ENCODE measurements at regions not wholly inside any gene's neighbourhood (a gene's known extent, or its start where the extent isn't known, plus 50 kb on each side); places are given as distances from the start of the nearest gene placed in this dataset.

- TF ChIP-seq CTCF (IDR thresholded peaks at IDR 0.05; ENCODE audit: low read depth, low read length): no peak
- H3K4me3 ChIP-seq (ENCODE audit: low read depth, low read length): no peak overlapping the region
Observed at GRCh38 chr1:238318294-238319110, 427.8 kb upstream of the ZP4 start.

GRCh38 chr1:238312969-238313368 lies 422.2 kb upstream of the ZP4 start:
- H3K4me3 ChIP-seq (ENCODE audit: low read depth, low read length): no peak overlapping the region
- no peak for TF ChIP-seq CTCF (IDR thresholded peaks at IDR 0.05; ENCODE audit: low read depth, low read length)

- no peak overlapping the region for H3K4me3 ChIP-seq (ENCODE audit: low read depth, low read length)
- no peak for TF ChIP-seq CTCF (IDR thresholded peaks at IDR 0.05; ENCODE audit: low read depth, low read length)
Observed at GRCh38 chr1:238306411-238306810, 415.7 kb upstream of the ZP4 start.

- no peak for TF ChIP-seq CTCF (IDR thresholded peaks at IDR 0.05; ENCODE audit: low read depth, low read length)
- no peak overlapping the region for H3K4me3 ChIP-seq (ENCODE audit: low read depth, low read length)
Observed at GRCh38 chr1:238302646-238303045, 411.9 kb upstream of the ZP4 start.

GRCh38 chr1:238296371-238296770 lies 405.6 kb upstream of the ZP4 start:
- no peak overlapping the region for H3K4me3 ChIP-seq (ENCODE audit: low read depth, low read length)
- no peak for TF ChIP-seq CTCF (IDR thresholded peaks at IDR 0.05; ENCODE audit: low read depth, low read length)

GRCh38 chr1:238293075-238293474 lies 402.4 kb upstream of the ZP4 start:
- H3K4me3 ChIP-seq (ENCODE audit: low read depth, low read length): no peak overlapping the region
- TF ChIP-seq CTCF (IDR thresholded peaks at IDR 0.05; ENCODE audit: low read depth, low read length): no peak

- TF ChIP-seq CTCF (IDR thresholded peaks at IDR 0.05; ENCODE audit: low read depth, low read length): no peak
- H3K4me3 ChIP-seq (ENCODE audit: low read depth, low read length): no peak overlapping the region
Observed at GRCh38 chr1:238281418-238281817, 390.7 kb upstream of the ZP4 start.

Data from WI38 (cell line).